Activated CD4-positive, alpha-beta memory T cell treated with anti-CD3 and anti-CD28 coated beads for 36 hours (primary cell): ENCODE measurements at regions not wholly inside any gene's neighbourhood (a gene's known extent, or its start where the extent isn't known, plus 50 kb on each side); places are given as distances from the start of the nearest gene placed in this dataset.

ENCODE experiments used
- CTCF ChIA-PET: fragments of 350-600 bp; sonication (Branson Sonifier 250); formaldehyde crosslinking; loops from one replicate; lab custom pipeline; 2021; ENCODE audit warnings: antibody characterized with exemption, inconsistent platforms; lab: Charles Lee
- POLR2A ChIA-PET: fragments of 350-600 bp; sonication (Branson Sonifier 250); formaldehyde crosslinking; loops from one replicate; lab custom pipeline; 2021; ENCODE audit warnings: antibody characterized with exemption; lab: Charles Lee
- DNase-seq: peaks from one replicate; pipeline ENCODE4 v3.0.0-alpha.2; 2020
- H3K27ac Mint-ChIP-seq: one replicate; pipeline ENCODE4 v1.8.0; 2021; ENCODE audit warnings: mixed read lengths
- H3K27me3 Mint-ChIP-seq: one replicate; pipeline ENCODE4 v1.8.0; 2021; ENCODE audit warnings: mixed read lengths
- H3K36me3 Mint-ChIP-seq: one replicate; pipeline ENCODE4 v1.8.0; 2021; ENCODE audit warnings: mixed read lengths
- H3K4me1 Mint-ChIP-seq: one replicate; pipeline ENCODE4 v1.8.0; 2021; ENCODE audit warnings: low read depth, mixed read lengths
- H3K4me3 Mint-ChIP-seq: one replicate; pipeline ENCODE4 v1.8.0; 2021; ENCODE audit warnings: mild to moderate bottlenecking, mixed read lengths
- H3K9me3 Mint-ChIP-seq: one replicate; pipeline ENCODE4 v1.8.0; 2021; ENCODE audit warnings: mixed read lengths
- intact Hi-C: fragments of 100-400 bp; cut with micrococcal nuclease; formaldehyde crosslinking; loops from one replicate; pipeline ENCODE4 v1.15.1; 2023

- H3K9me3 Mint-ChIP-seq: no peaks in the 10 kb centered on the region
- CTCF ChIA-PET: no interaction called here
These were observed 87.0 kb upstream of the EEA1 start for GRCh38 chr12:93015871-93016751.

GRCh38 chr12:93016752-93017350 lies 87.8 kb upstream of the EEA1 start:
- DNase-seq: no peak
- Mint-ChIP-seq H3K27me3 (peaks cover 2% of the 10 kb centered on the region), H3K27ac (no peak overlapping the region), H3K36me3 (no peaks in the 10 kb centered on the region), H3K4me3 (no peak overlapping the region), H3K9me3 (no peaks in the 10 kb centered on the region), H3K4me1 (no peaks in the 10 kb centered on the region)
- CTCF ChIA-PET: interaction anchor here (0.6 kb wide), 1 partner anchor 1557 kb away, joined by 3 read pairs; no protein-coding TSS in a partner anchor
- intact Hi-C loops: no loop called here
- POLR2A ChIA-PET: no interaction called here

More at GRCh38 chr12:93015871-93016751, 87.0 kb upstream of the EEA1 start:
- POLR2A ChIA-PET: no interaction called here
- intact Hi-C loops: no loop called here
- no peak overlapping the region for H3K4me3 Mint-ChIP-seq
- H3K27me3 Mint-ChIP-seq: peaks cover 2% of the 10 kb centered on the region
- no peaks in the 10 kb centered on the region for H3K36me3 Mint-ChIP-seq
- DNase-seq: no peak
- no peaks in the 10 kb centered on the region for H3K4me1 Mint-ChIP-seq
- H3K27ac Mint-ChIP-seq: no peak overlapping the region

GRCh38 chr12:93018610-93019009 lies 89.5 kb upstream of the EEA1 start:
- Mint-ChIP-seq H3K36me3 (no peaks in the 10 kb centered on the region), H3K4me1 (no peaks in the 10 kb centered on the region), H3K4me3 (no peak overlapping the region), H3K27ac (no peak overlapping the region), H3K27me3 (no peaks in the 10 kb centered on the region), H3K9me3 (no peaks in the 10 kb centered on the region)
- ChIA-PET POLR2A (no interaction called here), CTCF (no interaction called here)
- intact Hi-C loops: no loop called here
- no peak for DNase-seq

GRCh38 chr12:93019212-93019927 lies 90.3 kb upstream of the EEA1 start:
- CTCF ChIA-PET: no interaction called here
- no peaks in the 10 kb centered on the region for H3K4me1 Mint-ChIP-seq
- POLR2A ChIA-PET: no interaction called here
- no peaks in the 10 kb centered on the region for H3K36me3 Mint-ChIP-seq
- no peak overlapping the region for H3K4me3 Mint-ChIP-seq
- no peaks in the 10 kb centered on the region for H3K27me3 Mint-ChIP-seq
- no peak overlapping the region for H3K27ac Mint-ChIP-seq
- no peaks in the 10 kb centered on the region for H3K9me3 Mint-ChIP-seq
- intact Hi-C loops: no loop called here
- DNase-seq: no peak

GRCh38 chr12:93019975-93020630 lies 91.0 kb upstream of the EEA1 start:
- no peaks in the 10 kb centered on the region for H3K9me3 Mint-ChIP-seq
- H3K36me3 Mint-ChIP-seq: no peaks in the 10 kb centered on the region
- no peak overlapping the region for H3K27ac Mint-ChIP-seq
- no peaks in the 10 kb centered on the region for H3K4me1 Mint-ChIP-seq
- intact Hi-C loops: no loop called here
- ChIA-PET POLR2A (no interaction called here), CTCF (interaction anchor here (0.5 kb wide), 1 partner anchor 32 kb away, joined by 3 read pairs; no protein-coding TSS in a partner anchor)
- no peaks in the 10 kb centered on the region for H3K27me3 Mint-ChIP-seq
- no peak for DNase-seq
- no peak overlapping the region for H3K4me3 Mint-ChIP-seq

GRCh38 chr12:93020631-93021597 lies 91.8 kb upstream of the EEA1 start:
- no peak overlapping the region for H3K27ac Mint-ChIP-seq
- no peaks in the 10 kb centered on the region for H3K4me1 Mint-ChIP-seq
- no peak for DNase-seq
- no peaks in the 10 kb centered on the region for H3K36me3 Mint-ChIP-seq
- CTCF ChIA-PET: interaction anchor here (0.5 kb wide), 1 partner anchor 33 kb away, joined by 3 read pairs; no protein-coding TSS in a partner anchor
- H3K4me3 Mint-ChIP-seq: no peak overlapping the region
- POLR2A ChIA-PET: no interaction called here
- H3K9me3 Mint-ChIP-seq: no peaks in the 10 kb centered on the region
- intact Hi-C loops: no loop called here
- no peaks in the 10 kb centered on the region for H3K27me3 Mint-ChIP-seq

- Mint-ChIP-seq H3K9me3 (no peaks in the 10 kb centered on the region), H3K27ac (no peak overlapping the region), H3K27me3 (no peaks in the 10 kb centered on the region), H3K36me3 (no peaks in the 10 kb centered on the region), H3K4me1 (no peaks in the 10 kb centered on the region), H3K4me3 (no peak overlapping the region)
- CTCF ChIA-PET: interaction anchor here (1.2 to 1.5 kb wide), 2 partner anchors 40 to 374 kb away, joined by 3 to 6 read pairs; no protein-coding TSS in a partner anchor
- POLR2A ChIA-PET: no interaction called here
- no peak for DNase-seq
- intact Hi-C loops: no loop called here
These were observed 93.7 kb upstream of the EEA1 start for GRCh38 chr12:93022603-93023340.

GRCh38 chr12:93025145-93026103 lies 96.3 kb upstream of the EEA1 start:
- Mint-ChIP-seq H3K36me3 (no peaks in the 10 kb centered on the region), H3K9me3 (no peaks in the 10 kb centered on the region), H3K4me1 (no peaks in the 10 kb centered on the region), H3K27me3 (no peaks in the 10 kb centered on the region), H3K4me3 (no peak overlapping the region), H3K27ac (no peak overlapping the region)
- no peak for DNase-seq
- ChIA-PET CTCF (interaction anchor here (0.6 to 1.2 kb wide), 3 partner anchors 72 to 395 kb away, joined by 3 to 4 read pairs (median 3); no protein-coding TSS in a partner anchor), POLR2A (no interaction called here)
- intact Hi-C loops: loop anchor here (5.0 kb wide), 1 partner anchor 392 kb away; no protein-coding TSS in a partner anchor

GRCh38 chr12:93027041-93027440 lies 97.9 kb upstream of the EEA1 start:
- POLR2A ChIA-PET: no interaction called here
- DNase-seq: no peak
- CTCF ChIA-PET: interaction anchor here (0.9 to 1.6 kb wide), 2 partner anchors 40 to 393 kb away, joined by 3 read pairs; no protein-coding TSS in a partner anchor
- H3K27ac Mint-ChIP-seq: no peak overlapping the region
- no peaks in the 10 kb centered on the region for H3K4me1 Mint-ChIP-seq
- H3K27me3 Mint-ChIP-seq: no peaks in the 10 kb centered on the region
- H3K36me3 Mint-ChIP-seq: no peaks in the 10 kb centered on the region
- intact Hi-C loops: loop anchor here (5.0 kb wide), 1 partner anchor 390 kb away; no protein-coding TSS in a partner anchor
- H3K4me3 Mint-ChIP-seq: no peak overlapping the region
- no peaks in the 10 kb centered on the region for H3K9me3 Mint-ChIP-seq
